T47D (cell line): ENCODE measurements at regions not wholly inside any gene's neighbourhood (a gene's known extent, or its start where the extent isn't known, plus 50 kb on each side); places are given as distances from the start of the nearest gene placed in this dataset.
A peak's percentile ranks its signal among the peaks of the same experiment; 100 is the strongest.
"Not testable (repeated sequence)": the region's sequence is repeated elsewhere in the genome, so short reads cannot be mapped to it uniquely, and the experiment has no call there.

ENCODE experiments used
- DNase-seq, 2 experiments: peaks; one replicate each; pipeline versions ENCODE4 v3.0.0 to v3.0.0-alpha.2; 2011 to 2012; ENCODE audit warnings: low read depth in 1 of 2, low spot score in 1 of 2
- JUND ChIP-seq: IDR thresholded peaks from 2 replicates; pipeline ENCODE4 v1.6.1; 2012; ENCODE audit warnings: low read depth
- in situ Hi-C: cut with HindIII; loops from 2 replicates; pipeline ENCODE4 v1.10.0; 2016; ENCODE audit warnings: low sequenced_read_pairs, low pct_unique_long_range_greater_than_20kb

DNA sequence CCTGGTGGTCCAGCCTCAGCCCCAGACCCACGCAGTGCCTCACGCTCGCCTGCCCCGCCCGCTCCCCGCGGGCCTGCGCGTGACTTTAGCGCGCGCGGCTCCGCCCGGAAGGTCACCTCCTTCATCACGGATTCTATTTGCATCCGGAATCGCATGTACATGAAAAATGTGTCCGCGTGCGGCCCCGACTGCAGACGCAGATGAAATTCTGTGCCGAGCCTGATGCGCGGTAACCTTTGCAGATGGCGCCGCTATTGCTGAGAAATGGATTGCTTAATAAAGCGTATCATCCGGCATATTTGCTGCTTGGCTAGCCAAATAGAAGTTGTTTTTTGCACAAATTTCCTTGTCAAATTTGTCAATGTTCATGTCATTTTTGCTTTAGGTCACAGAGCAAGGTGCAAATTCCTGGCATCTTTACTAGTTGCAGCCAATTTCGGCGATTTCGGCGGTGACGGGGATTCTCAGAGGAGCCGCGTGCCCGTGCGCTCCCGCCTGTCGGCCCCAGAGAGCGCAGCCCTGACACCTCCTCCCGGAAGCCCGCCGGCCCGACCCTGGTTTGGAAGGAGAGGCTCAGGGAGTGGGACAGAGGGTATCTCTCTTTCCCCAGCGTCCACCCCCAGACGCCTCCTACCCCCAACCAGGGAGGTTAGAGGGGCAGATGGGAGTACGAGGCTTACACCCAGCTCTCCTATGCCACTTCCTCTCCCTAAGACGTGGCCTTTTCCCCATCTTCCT lies 85.9 kb upstream of the PAX2 start:
- in situ Hi-C loops = no loop called here
- no peak for TF ChIP-seq JUND
- no peak for DNase-seq

DNA sequence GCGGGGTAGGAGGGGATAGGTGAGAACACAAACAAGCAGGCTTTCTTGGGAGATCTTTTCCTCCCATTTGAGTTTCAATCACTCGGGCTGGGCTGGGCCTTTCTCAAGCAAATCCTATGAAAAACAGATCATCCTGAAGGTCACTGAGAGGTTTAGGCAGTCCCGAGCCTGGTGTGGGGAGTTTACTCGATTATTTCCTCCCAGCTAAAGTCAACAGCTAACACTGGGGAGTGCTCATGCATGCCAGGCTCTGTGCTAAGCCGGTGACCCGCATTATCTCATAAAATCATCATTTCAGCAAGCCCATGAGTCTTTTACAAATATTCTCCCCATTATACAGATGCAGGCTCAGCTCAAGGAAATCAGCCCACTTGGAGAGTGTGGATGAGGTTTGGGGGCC lies 85.0 kb upstream of the PAX2 start:
- in situ Hi-C loops = no loop called here

DNA sequence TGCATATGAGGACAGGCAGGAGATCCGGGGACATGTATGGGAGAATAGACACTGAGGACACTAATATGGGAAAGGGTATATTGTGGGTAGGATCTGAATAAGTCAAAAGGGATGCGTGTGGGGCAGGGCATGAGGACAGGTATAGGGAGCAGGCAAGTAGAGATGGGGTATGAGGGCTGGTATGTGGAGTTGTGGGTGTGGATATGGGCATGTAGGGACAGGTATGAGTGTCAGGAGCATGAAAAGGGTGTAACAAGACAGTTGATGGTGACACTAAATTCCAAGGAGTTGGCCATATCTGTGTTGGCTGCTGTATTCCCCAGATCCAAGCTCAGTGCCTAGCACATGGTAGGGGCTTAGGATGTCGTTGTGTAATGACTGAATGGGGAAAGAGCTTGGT lies 84.4 kb upstream of the PAX2 start:
- no peak for DNase-seq
- no peak for TF ChIP-seq JUND
- in situ Hi-C loops = no loop called here

More for the DNA sequence above, 85.0 kb upstream of the PAX2 start:
- no peak for TF ChIP-seq JUND
- no peak for DNase-seq

DNA sequence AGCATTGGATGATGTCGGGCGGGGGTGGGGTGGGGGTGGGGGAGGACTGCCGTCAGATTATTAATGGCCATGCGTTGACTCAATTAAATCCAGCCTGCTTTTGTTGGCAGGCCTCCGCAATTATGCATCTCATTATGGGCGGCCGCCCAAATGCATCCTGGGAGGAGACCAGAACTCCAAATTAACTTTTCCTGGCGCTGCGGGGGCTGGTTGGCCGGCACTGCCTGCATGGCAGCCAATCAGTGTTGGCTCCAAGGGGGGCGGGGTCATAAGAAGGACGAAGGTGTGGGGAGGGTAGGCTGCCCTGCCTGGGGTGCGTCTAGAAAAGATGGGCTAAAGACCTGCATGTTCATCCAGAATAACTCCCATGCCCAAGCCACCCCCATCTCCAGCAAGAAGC lies 83.9 kb upstream of the PAX2 start:
- no peak for DNase-seq
- in situ Hi-C loops = no loop called here
- no peak for TF ChIP-seq JUND

DNA sequence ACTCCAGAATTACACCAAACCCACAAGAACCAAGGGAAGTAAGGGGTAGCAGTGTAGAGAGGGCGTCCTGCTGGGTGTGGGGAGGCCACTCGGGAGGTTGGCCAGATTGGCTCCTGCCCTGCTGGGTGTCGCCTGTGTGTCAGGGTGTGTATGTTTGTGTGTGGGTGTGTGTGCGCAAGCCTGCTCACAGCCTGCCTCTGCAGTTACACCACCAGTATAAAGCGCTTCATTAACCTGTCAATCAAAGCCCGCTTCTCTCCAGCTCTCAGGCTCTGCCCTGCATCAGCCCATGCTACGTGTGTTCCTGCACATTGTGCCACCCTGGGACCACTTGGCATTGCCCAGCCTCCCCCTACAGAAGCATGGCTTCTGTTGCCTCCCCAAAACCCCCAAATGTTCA lies 83.3 kb upstream of the PAX2 start:
- in situ Hi-C loops = no loop called here
- no peak for DNase-seq
- TF ChIP-seq JUND = no peak

DNA sequence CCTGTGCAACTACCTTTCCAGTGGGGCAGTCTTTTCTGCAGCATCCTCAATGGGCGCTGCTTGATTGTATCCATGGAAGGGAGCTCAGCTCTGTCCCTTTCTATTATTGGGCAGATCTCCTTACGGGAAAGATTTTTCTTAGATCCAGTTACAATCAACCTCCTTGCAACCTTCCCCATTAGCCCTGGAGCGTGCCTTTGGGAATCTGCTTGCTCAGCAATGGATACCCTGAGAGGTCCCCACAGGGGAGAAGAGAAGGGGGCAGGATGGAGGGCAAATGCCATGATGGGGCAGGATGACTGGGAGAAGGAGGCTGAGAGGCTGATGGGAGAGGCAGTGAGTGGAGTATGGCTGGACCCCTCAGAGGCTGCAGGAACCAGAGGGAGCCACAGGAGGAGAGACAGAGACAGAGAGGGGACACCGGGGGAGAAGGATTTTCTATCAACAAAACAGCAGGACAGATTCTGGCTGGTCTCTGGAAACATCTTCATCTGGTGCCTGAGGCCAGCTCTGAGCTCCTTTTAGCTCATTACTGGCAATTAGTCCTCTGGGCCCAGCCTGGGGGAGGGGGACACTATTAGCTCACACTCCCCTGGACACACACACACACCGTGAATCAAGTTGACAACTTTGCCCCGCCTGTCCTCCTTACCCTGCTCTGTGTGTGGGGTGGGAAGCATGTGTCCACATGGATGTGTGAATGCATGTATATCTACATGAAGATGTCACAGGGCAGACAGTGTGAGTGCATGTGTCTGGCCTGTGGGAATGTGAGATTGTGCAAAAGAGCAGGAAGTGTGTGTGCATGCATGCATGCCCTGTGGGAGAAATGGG lies 80.8 kb upstream of the PAX2 start:
- TF ChIP-seq JUND = no peak
- in situ Hi-C loops = no loop called here

DNA sequence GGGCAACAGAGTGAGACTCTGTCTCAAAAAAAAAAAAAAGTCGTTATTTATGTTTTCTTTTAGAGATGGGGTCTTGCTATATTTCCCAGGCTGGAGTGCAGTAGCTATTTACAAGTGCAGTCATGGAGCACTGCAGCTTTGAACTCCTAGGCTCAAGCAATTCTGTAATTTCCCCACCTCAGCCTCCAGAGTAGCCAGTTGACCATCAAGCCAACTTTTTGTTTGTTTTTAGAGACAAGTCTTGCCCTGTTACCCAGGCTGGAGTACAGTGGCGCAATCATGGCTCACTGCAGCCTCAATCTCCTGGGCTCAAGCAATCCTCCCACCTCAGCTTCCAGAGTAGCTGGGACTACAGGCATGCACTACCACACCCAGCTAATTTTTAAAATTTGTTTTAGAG lies 78.7 kb upstream of the PAX2 start:
- in situ Hi-C loops = not testable (repeated sequence)

More for the DNA sequence above, 80.8 kb upstream of the PAX2 start:
- no peak for DNase-seq

DNA sequence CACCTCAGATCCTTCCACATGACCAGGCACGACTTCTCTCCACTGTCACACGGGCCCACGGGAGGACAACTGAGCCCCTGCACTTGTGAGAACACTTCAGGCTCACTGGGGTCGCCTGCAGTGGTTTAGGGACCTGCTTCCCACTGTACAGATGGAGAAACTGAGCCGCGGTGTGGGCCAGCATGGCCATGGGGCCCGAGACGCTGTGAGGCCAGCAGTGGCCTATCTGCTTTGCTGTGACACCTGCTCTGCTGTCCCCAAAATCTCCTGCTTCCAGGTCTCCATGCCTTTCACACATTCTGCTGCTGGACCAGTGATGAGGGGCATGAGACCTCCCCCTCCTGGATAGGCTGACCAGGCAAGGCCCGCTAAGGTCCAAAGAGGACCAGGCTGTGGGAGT lies 75.8 kb upstream of the PAX2 start:
- TF ChIP-seq JUND = no peak
- in situ Hi-C loops = no loop called here

More for the DNA sequence above, 78.7 kb upstream of the PAX2 start:
- DNase-seq = not testable (repeated sequence)

DNA sequence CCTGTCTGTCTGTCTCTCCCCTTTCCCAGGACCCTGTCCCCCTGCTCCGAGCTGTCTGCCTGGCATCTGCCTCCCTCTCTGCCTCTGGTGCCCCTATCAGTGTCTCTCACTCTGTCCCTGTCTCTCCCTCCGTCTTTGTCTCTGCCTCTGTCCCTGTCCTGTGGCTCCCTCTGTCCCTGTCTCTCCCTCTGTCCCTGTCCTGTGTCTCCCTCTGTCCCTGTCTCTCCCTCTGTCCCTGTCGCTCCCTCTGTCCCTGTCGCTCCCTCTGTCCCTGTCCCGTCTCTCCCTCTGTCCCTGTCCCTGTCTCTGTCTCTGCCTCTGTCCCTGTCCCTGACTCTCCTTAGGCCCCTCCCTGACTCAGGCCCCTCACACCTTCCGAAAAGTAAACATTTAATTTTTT lies 75.0 kb upstream of the PAX2 start:
- in situ Hi-C loops = no loop called here
- no peak for TF ChIP-seq JUND

More for the DNA sequence above, 75.8 kb upstream of the PAX2 start:
- DNase-seq = no peak

DNA sequence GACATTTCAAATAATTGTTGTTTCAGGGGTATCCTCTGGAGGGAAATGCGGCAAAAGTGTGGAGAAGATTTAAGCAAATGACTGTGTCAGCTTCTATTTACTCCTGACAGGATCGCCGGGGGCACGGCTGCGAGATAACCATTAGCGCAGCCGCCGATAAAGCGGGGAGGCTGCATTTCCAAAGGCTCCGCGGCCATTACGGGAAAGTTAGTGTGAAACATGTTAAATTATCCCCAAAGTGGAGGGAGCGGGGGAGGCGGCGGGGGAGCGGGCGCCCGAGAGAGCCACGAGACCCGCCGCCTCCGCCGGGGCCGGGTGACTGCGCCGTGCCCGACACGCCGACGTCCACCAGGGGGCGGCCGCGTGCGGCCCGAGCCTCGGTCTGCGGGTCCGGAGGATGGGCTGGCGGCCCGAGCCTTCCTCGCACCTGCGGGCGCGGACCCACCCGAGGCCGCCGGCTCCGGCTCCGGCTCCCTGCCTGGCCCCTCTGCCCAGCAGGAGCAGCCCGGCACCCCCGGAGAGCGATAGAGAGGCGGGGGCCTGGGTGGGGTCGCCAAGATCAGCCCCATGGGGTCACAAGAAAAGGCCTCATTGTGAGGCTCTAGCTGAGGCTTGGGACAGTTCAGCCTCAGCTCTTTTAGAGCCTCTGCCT lies 74.4 kb upstream of the PAX2 start:
- TF ChIP-seq JUND = no peak
- in situ Hi-C loops = no loop called here
- peak in 1 of 2 experiments; percentile 30 for DNase-seq

More for the DNA sequence above, 75.0 kb upstream of the PAX2 start:
- DNase-seq = no peak

DNA sequence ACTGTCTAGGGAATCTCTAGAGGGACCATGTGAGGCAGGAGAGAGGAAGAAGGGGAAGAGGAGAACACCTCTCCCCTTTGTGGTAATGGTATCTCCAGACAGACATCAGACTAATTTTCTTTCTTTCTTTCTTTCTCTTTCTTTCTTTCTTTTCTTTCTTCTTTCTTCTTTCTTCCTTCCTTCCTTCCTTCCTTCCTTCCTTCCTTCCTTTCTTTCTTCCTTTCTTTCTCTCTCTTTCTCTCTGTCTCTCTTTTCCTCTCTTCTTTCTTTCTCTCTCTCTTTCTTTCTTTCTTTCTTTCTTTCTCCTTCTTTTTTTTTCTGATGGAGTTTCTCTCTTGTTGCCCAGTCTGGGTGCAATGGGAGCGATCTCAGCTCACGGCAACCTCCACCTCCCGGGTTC lies 73.2 kb upstream of the PAX2 start:
- in situ Hi-C loops = no loop called here
- no peak for DNase-seq
- TF ChIP-seq JUND = no peak

DNA sequence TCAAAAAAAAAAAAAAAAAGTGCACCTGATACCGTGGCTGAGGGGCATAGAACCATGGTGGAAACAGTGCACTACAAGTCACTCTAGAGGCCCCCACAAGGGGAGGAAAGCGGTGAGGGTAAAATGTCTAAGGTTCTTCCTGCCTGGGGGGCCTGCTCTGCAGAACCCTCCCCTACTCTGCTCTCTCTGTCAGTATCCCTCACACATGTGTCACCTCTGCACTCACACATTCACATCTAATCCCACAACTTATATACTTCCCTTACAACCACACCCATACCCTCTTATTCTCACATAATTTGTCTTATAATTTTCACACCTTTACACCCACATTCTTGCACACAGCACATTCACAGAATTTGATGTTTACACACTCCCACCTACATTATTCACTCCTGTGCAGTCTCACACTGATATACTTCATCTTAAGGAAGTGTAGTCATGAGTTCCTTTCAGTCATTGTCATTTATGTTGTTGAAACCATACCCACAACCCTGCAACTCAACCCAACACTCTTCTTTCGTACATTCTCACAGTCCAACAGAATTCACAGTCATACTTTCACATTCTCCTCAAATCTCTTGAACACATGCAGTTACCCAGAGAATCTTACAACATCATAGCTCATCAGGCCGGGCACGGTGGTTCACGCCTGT lies 68.0 kb upstream of the PAX2 start:
- no peak for DNase-seq
- no peak for TF ChIP-seq JUND
- in situ Hi-C loops = no loop called here
